Activated T-cell treated with anti-CD3 and anti-CD28 coated beads, Interleukin-2, amount 50 U/mL, for 4 hours (primary cell): ENCODE measurements at regions not wholly inside any gene's neighbourhood (a gene's known extent, or its start where the extent isn't known, plus 50 kb on each side); places are given as distances from the start of the nearest gene placed in this dataset.

ENCODE experiments used
- ATAC-seq, 2 donors: fragments of 200-7000 bp; cut with Tn5 transposase; one replicate each; pipeline ENCODE4 v1.10.0; 2021
- DNase-seq: peaks from one replicate; pipeline ENCODE4 v3.0.0-alpha.2; 2020
- H3K27me3 Mint-ChIP-seq: one replicate; pipeline ENCODE4 v1.8.0; 2021; ENCODE audit warnings: low read depth, mixed read lengths
- H3K36me3 Mint-ChIP-seq: one replicate; pipeline ENCODE4 v1.8.0; 2022; ENCODE audit warnings: mixed read lengths; ENCODE audit not compliant: insufficient read depth
- H3K4me1 Mint-ChIP-seq: one replicate; pipeline ENCODE4 v1.8.0; 2021; ENCODE audit warnings: low read depth, mixed read lengths
- H3K4me3 Mint-ChIP-seq: one replicate; pipeline ENCODE4 v1.8.0; 2021; ENCODE audit warnings: mild to moderate bottlenecking, moderate library complexity, mixed read lengths
- H3K9me3 Mint-ChIP-seq: one replicate; pipeline ENCODE4 v1.8.0; 2021; ENCODE audit warnings: mixed read lengths

- no peaks in the 10 kb centered on the region for H3K36me3 Mint-ChIP-seq
- no peaks in the 10 kb centered on the region for H3K4me1 Mint-ChIP-seq
- H3K27me3 Mint-ChIP-seq, result peaks cover 2% of the 10 kb centered on the region
- no peak for DNase-seq
- ATAC-seq, result no peak
- H3K9me3 Mint-ChIP-seq, result no peaks in the 10 kb centered on the region
- no peak overlapping the region for H3K4me3 Mint-ChIP-seq
Measured at GRCh38 chr19:28977826-28978225, 235.1 kb downstream of the UQCRFS1 start.

DNA sequence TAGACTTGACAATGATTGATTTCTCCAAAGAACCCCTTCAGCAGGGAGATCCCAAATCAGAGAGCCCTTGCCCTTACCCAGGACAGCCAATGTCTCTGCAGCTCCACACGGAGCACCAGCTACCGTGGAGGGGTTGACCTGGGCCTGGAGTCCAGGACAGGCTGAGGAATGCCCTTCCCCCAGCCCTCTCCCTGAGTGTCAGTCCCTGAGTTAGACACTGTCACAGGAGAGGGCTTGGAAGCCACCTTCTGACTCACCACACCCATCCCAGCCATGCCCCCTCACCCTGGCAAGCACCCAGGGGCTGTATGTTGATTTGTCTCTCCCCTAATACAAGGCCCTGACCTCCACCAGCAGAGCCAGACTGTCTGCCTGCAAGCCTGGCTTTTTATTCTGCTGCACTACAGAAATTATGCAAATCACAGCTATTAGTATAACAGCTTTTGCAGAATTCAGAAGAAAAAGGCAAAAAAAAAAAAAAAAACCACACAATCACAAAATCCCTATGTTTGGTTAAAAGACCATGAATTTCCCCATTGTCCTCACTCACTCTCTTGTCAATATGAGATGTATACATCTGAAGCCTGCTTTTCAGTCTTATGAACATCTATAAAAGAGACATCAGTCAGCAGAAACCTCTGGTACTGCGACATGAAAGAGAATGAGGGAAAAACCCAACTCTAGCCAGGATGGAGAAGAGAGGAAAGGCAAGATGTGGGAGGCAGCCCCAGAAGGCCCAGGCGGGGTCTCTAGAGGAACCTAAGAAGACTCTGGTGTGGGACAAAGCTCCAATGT is 240.7 kb downstream of the UQCRFS1 start:
- Mint-ChIP-seq H3K27me3 (no peaks in the 10 kb centered on the region), H3K9me3 (no peaks in the 10 kb centered on the region), H3K4me1 (no peaks in the 10 kb centered on the region), H3K4me3 (no peak overlapping the region), H3K36me3 (no peaks in the 10 kb centered on the region)
- no peak for ATAC-seq
- DNase-seq, result no peak

GRCh38 chr19:28971513-28971912 is 241.4 kb downstream of the UQCRFS1 start:
- H3K4me3 Mint-ChIP-seq, result no peak overlapping the region
- no peaks in the 10 kb centered on the region for H3K4me1 Mint-ChIP-seq
- ATAC-seq (no peak), DNase-seq (no peak)
- no peaks in the 10 kb centered on the region for H3K27me3 Mint-ChIP-seq
- no peaks in the 10 kb centered on the region for H3K9me3 Mint-ChIP-seq
- no peaks in the 10 kb centered on the region for H3K36me3 Mint-ChIP-seq

- Mint-ChIP-seq H3K27me3 (no peaks in the 10 kb centered on the region), H3K36me3 (no peaks in the 10 kb centered on the region), H3K9me3 (no peaks in the 10 kb centered on the region), H3K4me3 (no peak overlapping the region), H3K4me1 (no peaks in the 10 kb centered on the region)
- no peak for DNase-seq
- ATAC-seq, result no peak
Measured at GRCh38 chr19:28971049-28971448, 241.9 kb downstream of the UQCRFS1 start.

DNA sequence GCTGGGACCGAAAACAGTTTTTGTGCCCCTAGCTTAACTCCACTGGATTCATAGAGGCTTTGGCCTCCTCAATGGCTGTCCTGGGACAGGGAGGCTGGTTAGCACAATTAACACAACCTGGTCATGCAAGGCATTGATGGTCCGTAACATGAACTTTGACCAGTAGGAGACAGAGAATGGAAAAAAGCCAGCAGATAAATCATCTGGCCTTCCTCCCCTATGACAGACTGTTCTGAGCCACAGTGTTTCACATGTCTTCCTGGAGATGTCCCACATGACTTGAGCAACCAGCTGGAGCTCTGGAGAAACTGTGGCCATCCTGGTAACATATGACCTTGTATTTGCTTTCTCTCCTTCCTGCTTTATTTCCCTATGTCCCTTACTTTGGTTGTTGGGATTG is 244.2 kb downstream of the UQCRFS1 start:
- H3K4me1 Mint-ChIP-seq, result no peaks in the 10 kb centered on the region
- no peak overlapping the region for H3K4me3 Mint-ChIP-seq
- no peaks in the 10 kb centered on the region for H3K36me3 Mint-ChIP-seq
- no peak for ATAC-seq
- H3K27me3 Mint-ChIP-seq, result no peaks in the 10 kb centered on the region
- no peak for DNase-seq
- no peaks in the 10 kb centered on the region for H3K9me3 Mint-ChIP-seq

DNA sequence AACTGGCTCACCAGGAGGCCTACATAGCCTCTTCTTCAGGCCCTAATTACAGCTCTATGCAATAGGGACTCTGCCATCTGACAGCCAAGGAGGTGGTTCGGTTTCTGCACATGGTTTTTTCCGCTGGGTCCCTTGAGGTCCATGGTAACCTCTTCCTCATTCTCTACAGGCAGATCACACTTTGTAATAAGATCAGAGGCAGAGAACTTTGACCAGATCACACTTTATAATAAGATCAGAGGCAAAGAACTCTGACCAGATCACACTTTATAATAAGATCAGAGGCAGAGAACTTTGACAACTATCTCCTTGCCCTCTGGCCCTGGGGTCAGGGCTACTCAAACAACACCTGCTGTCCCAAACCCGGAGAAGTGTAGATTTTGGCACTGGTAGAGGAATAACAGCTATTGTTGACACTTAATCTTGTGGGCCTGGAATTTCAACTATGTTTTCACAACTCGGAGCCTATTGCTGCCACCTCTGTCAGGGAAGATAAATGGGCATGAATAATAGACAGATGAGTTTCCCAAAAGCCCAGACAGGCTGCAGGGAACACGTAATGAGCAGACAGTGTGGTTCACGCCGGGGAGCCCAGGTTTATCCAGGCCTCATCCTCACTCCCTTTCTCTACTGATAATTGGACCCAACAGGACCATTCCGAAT is 246.1 kb downstream of the UQCRFS1 start:
- Mint-ChIP-seq H3K4me3 (no peak overlapping the region), H3K36me3 (no peaks in the 10 kb centered on the region), H3K4me1 (no peaks in the 10 kb centered on the region), H3K9me3 (no peaks in the 10 kb centered on the region), H3K27me3 (no peaks in the 10 kb centered on the region)
- ATAC-seq (no peak), DNase-seq (no peak)

- no peak overlapping the region for H3K4me3 Mint-ChIP-seq
- ATAC-seq, result no peak
- DNase-seq, result no peak
- no peaks in the 10 kb centered on the region for H3K4me1 Mint-ChIP-seq
- H3K27me3 Mint-ChIP-seq, result no peaks in the 10 kb centered on the region
- no peaks in the 10 kb centered on the region for H3K36me3 Mint-ChIP-seq
- H3K9me3 Mint-ChIP-seq, result no peaks in the 10 kb centered on the region
Measured at GRCh38 chr19:28964500-28964899, 248.5 kb downstream of the UQCRFS1 start.

DNA sequence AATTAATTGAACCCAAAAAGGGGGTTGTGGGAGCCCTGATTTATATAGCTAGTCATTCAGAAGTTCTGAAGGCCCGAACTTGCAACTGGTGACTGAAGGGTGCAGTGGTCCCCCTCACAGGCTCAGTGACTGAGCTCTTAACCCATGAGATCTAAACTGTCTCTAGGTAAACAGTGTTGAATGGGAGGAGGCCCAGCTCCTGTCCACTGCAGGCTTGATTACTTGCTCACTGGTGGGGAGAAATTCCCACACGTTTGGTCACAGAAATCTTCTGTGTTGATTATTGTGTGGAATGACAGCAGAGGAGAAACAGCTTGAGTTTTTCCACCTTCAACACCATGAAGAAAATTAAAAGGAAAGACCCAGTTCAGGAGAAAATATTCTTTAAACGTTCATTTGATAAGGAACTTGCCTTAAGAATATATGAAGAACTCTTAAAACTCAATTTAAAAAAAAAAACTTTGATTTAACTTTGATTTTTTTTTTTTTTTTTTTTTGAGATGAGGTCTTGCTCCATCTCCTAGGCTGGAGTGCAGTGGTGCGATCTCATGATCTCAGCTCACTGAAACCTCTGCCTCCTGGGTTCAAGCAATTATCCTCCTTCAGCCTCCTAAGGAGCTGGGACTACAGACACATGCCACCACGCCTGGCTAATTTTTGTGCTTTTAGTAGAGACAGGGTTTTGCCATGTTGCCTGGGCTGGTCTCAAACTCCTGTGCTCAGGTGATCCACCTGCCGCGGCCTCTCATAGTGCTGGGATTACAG is 249.3 kb downstream of the UQCRFS1 start:
- no peak overlapping the region for H3K4me3 Mint-ChIP-seq
- ATAC-seq (no peak), DNase-seq (no peak)
- H3K36me3 Mint-ChIP-seq, result no peaks in the 10 kb centered on the region
- H3K9me3 Mint-ChIP-seq, result no peaks in the 10 kb centered on the region
- no peaks in the 10 kb centered on the region for H3K27me3 Mint-ChIP-seq
- H3K4me1 Mint-ChIP-seq, result no peaks in the 10 kb centered on the region

GRCh38 chr19:28961772-28962500 is 251.0 kb downstream of the UQCRFS1 start:
- H3K9me3 Mint-ChIP-seq, result no peaks in the 10 kb centered on the region
- no peaks in the 10 kb centered on the region for H3K36me3 Mint-ChIP-seq
- H3K4me1 Mint-ChIP-seq, result no peaks in the 10 kb centered on the region
- H3K4me3 Mint-ChIP-seq, result no peak overlapping the region
- no peak for DNase-seq
- no peaks in the 10 kb centered on the region for H3K27me3 Mint-ChIP-seq
- ATAC-seq, result no peak

GRCh38 chr19:28960986-28961705 is 251.8 kb downstream of the UQCRFS1 start:
- no peak for ATAC-seq
- no peaks in the 10 kb centered on the region for H3K9me3 Mint-ChIP-seq
- DNase-seq, result no peak
- H3K4me3 Mint-ChIP-seq, result no peak overlapping the region
- no peaks in the 10 kb centered on the region for H3K27me3 Mint-ChIP-seq
- H3K36me3 Mint-ChIP-seq, result no peaks in the 10 kb centered on the region
- H3K4me1 Mint-ChIP-seq, result no peaks in the 10 kb centered on the region

GRCh38 chr19:28960586-28960985 is 252.4 kb downstream of the UQCRFS1 start:
- no peak for DNase-seq
- Mint-ChIP-seq H3K4me1 (no peaks in the 10 kb centered on the region), H3K27me3 (no peaks in the 10 kb centered on the region), H3K9me3 (no peaks in the 10 kb centered on the region), H3K4me3 (no peak overlapping the region), H3K36me3 (no peaks in the 10 kb centered on the region)
- no peak for ATAC-seq

GRCh38 chr19:28956961-28957360 is 256.0 kb downstream of the UQCRFS1 start:
- H3K27me3 Mint-ChIP-seq, result no peaks in the 10 kb centered on the region
- DNase-seq, result no peak
- H3K4me3 Mint-ChIP-seq, result no peak overlapping the region
- ATAC-seq, result no peak
- H3K9me3 Mint-ChIP-seq, result no peaks in the 10 kb centered on the region
- no peaks in the 10 kb centered on the region for H3K4me1 Mint-ChIP-seq
- no peaks in the 10 kb centered on the region for H3K36me3 Mint-ChIP-seq

DNA sequence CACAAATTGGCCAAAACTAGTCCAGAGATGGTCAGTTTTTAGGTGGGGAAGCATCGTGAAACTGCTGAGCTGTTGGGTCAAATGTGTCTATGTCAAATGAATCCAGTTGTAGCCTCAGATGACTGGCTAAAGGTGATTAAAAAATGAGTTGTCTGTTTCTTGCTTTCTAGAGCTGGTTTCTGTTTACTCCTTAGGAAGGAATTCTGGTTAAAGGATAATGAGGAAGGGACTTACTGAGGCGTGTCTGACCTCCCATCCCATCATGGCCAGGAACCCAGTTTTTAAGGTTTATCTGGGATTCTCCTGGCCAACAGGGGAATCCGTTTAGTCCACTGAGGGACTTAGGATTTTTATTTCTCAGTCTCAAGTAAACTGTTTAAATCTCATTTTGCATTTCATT is 256.5 kb downstream of the UQCRFS1 start:
- H3K9me3 Mint-ChIP-seq, result no peaks in the 10 kb centered on the region
- H3K4me3 Mint-ChIP-seq, result no peak overlapping the region
- H3K27me3 Mint-ChIP-seq, result no peaks in the 10 kb centered on the region
- ATAC-seq (no peak), DNase-seq (no peak)
- no peaks in the 10 kb centered on the region for H3K4me1 Mint-ChIP-seq
- no peaks in the 10 kb centered on the region for H3K36me3 Mint-ChIP-seq

DNA sequence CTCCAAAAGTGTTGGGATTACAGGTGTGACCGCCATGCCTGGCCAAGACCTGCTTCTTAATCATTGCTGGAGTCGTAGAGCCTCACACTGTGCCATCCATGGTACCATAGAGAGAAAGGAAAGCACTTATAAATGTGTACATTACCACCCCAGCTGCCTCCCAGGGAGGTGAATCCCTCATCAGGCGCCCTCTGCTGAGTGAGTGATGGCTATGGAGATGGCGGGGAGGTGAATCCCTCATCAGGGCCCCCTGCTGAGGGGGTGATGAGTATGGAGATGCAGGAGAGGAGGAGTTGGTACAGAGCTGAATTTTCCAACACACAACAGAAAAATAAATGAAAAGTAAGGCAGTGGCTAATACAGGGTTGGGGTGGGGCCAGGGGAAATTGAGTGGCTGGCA is 263.4 kb downstream of the UQCRFS1 start:
- Mint-ChIP-seq H3K27me3 (no peaks in the 10 kb centered on the region), H3K4me3 (no peak overlapping the region)

More for the DNA sequence above, 263.4 kb downstream of the UQCRFS1 start:
- no peak for DNase-seq
- no peaks in the 10 kb centered on the region for H3K4me1 Mint-ChIP-seq
- H3K9me3 Mint-ChIP-seq, result no peaks in the 10 kb centered on the region
- no peak for ATAC-seq
- no peaks in the 10 kb centered on the region for H3K36me3 Mint-ChIP-seq
